Colonic mucosa (tissue), 4 donors: ENCODE measurements at regions not wholly inside any gene's neighbourhood (a gene's known extent, or its start where the extent isn't known, plus 50 kb on each side); places are given as distances from the start of the nearest gene placed in this dataset.

ENCODE experiments used
- DNase-seq: peaks from one replicate; pipeline ENCODE4 v3.0.0-alpha.2; 2020
- H3K27ac ChIP-seq: fragments of 200-600 bp; one replicate; pipeline ENCODE4 v1.8.0; 2021
- H3K27me3 ChIP-seq: fragments of 200-600 bp; one replicate; pipeline ENCODE4 v1.8.0; 2021
- H3K36me3 ChIP-seq: fragments of 200-600 bp; one replicate; pipeline ENCODE4 v1.8.0; 2021
- H3K4me1 ChIP-seq: fragments of 200-600 bp; one replicate; pipeline ENCODE4 v1.8.0; 2021; ENCODE audit warnings: mild to moderate bottlenecking
- H3K4me3 ChIP-seq: fragments of 200-600 bp; one replicate; pipeline ENCODE4 v1.8.0; 2021
- H3K9ac ChIP-seq, 2 donors: one replicate each; pipeline ENCODE4 v1.7.0; 2013; ENCODE audit warnings: control low read depth in 2 of 2, low read depth in 2 of 2, low read length in 2 of 2
- H3K9me3 ChIP-seq: fragments of 200-600 bp; one replicate; pipeline ENCODE4 v1.8.0; 2021
- CTCF ChIP-seq: fragments of 200-600 bp; IDR thresholded peaks from one replicate; pipeline ENCODE4 v1.8.0; 2022; ENCODE audit warnings: antibody characterized with exemption, mild to moderate bottlenecking
- intact Hi-C: fragments of 100-400 bp; cut with DNase I; formaldehyde crosslinking; loops from one replicate; pipeline ENCODE4 v1.14.1; 2022
- donor health status: healthy.
- donor health status: DM: no; HTN: no; CAD: no.
- donor health status: DM: no; HTN: no; CAD: no.

- Histone ChIP-seq H3K27ac (no peak overlapping the region), H3K4me3 (no peak overlapping the region), H3K9me3 (no peaks in the 10 kb centered on the region), H3K4me1 (no peaks in the 10 kb centered on the region), H3K36me3 (no peaks in the 10 kb centered on the region), H3K27me3 (no peaks in the 10 kb centered on the region), H3K9ac (no peak overlapping the region)
- TF ChIP-seq CTCF = no peak
- DNase-seq = no peak
- intact Hi-C loops = no loop called here
These were observed 366.5 kb upstream of the TBL1XR1 start for GRCh38 chr3:177563792-177564191.

- no peaks in the 10 kb centered on the region for H3K4me1 ChIP-seq
- no peaks in the 10 kb centered on the region for H3K27me3 ChIP-seq
- intact Hi-C loops = no loop called here
- no peak overlapping the region for H3K27ac ChIP-seq
- no peaks in the 10 kb centered on the region for H3K9me3 ChIP-seq
- no peak overlapping the region for H3K4me3 ChIP-seq
- DNase-seq = no peak
- H3K36me3 ChIP-seq = no peaks in the 10 kb centered on the region
- H3K9ac ChIP-seq = no peak overlapping the region
- TF ChIP-seq CTCF = no peak
These were observed 368.7 kb upstream of the TBL1XR1 start for GRCh38 chr3:177565981-177566380.

GRCh38 chr3:177567833-177568232, 370.6 kb upstream of the TBL1XR1 start:
- Histone ChIP-seq H3K9ac (no peak overlapping the region), H3K27me3 (no peaks in the 10 kb centered on the region), H3K4me3 (no peak overlapping the region), H3K9me3 (no peaks in the 10 kb centered on the region), H3K27ac (no peak overlapping the region), H3K4me1 (no peaks in the 10 kb centered on the region), H3K36me3 (no peaks in the 10 kb centered on the region)
- intact Hi-C loops = no loop called here
- DNase-seq = no peak
- no peak for TF ChIP-seq CTCF

- H3K27ac ChIP-seq = no peak overlapping the region
- H3K9ac ChIP-seq = no peak overlapping the region
- intact Hi-C loops = no loop called here
- H3K4me3 ChIP-seq = no peak overlapping the region
- no peak for DNase-seq
- no peaks in the 10 kb centered on the region for H3K36me3 ChIP-seq
- no peaks in the 10 kb centered on the region for H3K4me1 ChIP-seq
- no peaks in the 10 kb centered on the region for H3K27me3 ChIP-seq
- no peaks in the 10 kb centered on the region for H3K9me3 ChIP-seq
- no peak for TF ChIP-seq CTCF
These were observed 371.9 kb upstream of the TBL1XR1 start for GRCh38 chr3:177569193-177569592.

- intact Hi-C loops = no loop called here
- TF ChIP-seq CTCF = no peak
- H3K9me3 ChIP-seq = no peaks in the 10 kb centered on the region
- H3K27ac ChIP-seq = no peak overlapping the region
- no peak overlapping the region for H3K9ac ChIP-seq
- DNase-seq = no peak
- no peak overlapping the region for H3K4me3 ChIP-seq
- no peaks in the 10 kb centered on the region for H3K36me3 ChIP-seq
- H3K27me3 ChIP-seq = no peaks in the 10 kb centered on the region
- peaks cover 5% of the 10 kb centered on the region for H3K4me1 ChIP-seq
These were observed 372.8 kb upstream of the TBL1XR1 start for GRCh38 chr3:177569875-177570657.
